Stomach (tissue), 4 donors: ENCODE measurements at regions not wholly inside any gene's neighbourhood (a gene's known extent, or its start where the extent isn't known, plus 50 kb on each side); places are given as distances from the start of the nearest gene placed in this dataset.

Experiments used
- CTCF ChIP-seq, 7 experiments: fragments of 450-650 bp in 4 of 7; fragments of 200-600 bp in 3 of 7; sonication (generic) in 3 of 7; IDR thresholded peaks; one replicate each; pipeline ENCODE4 v1.5.1; 2016 to 2019; ENCODE audit warnings: antibody characterized with exemption in 7 of 7, control low read depth in 2 of 7, mild to moderate bottlenecking in 1 of 7
- POLR2AphosphoS5 ChIP-seq, 3 donors: sonication (generic); formaldehyde crosslinking; IDR thresholded peaks; one replicate each; pipeline ENCODE4 v1.6.1; 2016; ENCODE audit warnings: antibody characterized with exemption in 3 of 3

GRCh38 chr18:39801848-39802247 is 2153.2 kb upstream of the PIK3C3 start:
- TF ChIP-seq CTCF (IDR thresholded peaks at IDR 0.05) (no peak), POLR2AphosphoS5 (IDR thresholded peaks at IDR 0.05) (peak in 2 of 3 donors; percentile 17 to 27)
